ENCODE measurements at regions not wholly inside any gene's neighbourhood (a gene's known extent, or its start where the extent isn't known, plus 50 kb on each side); places are given as distances from the start of the nearest gene placed in this dataset.

GRCh38 chr4:24422644-24423043, 161.7 kb downstream of the DHX15 start (continued):
- TF ChIP-seq, protein P1, sequence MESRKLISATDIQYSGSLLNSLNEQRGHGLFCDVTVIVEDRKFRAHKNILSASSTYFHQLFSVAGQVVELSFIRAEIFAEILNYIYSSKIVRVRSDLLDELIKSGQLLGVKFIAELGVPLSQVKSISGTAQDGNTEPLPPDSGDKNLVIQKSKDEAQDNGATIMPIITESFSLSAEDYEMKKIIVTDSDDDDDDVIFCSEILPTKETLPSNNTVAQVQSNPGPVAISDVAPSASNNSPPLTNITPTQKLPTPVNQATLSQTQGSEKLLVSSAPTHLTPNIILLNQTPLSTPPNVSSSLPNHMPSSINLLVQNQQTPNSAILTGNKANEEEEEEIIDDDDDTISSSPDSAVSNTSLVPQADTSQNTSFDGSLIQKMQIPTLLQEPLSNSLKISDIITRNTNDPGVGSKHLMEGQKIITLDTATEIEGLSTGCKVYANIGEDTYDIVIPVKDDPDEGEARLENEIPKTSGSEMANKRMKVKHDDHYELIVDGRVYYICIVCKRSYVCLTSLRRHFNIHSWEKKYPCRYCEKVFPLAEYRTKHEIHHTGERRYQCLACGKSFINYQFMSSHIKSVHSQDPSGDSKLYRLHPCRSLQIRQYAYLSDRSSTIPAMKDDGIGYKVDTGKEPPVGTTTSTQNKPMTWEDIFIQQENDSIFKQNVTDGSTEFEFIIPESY (IDR thresholded peaks at IDR 0.05) = no peak
- no peak for TF ChIP-seq SP1 (IDR thresholded peaks at IDR 0.05)
- no peak for TF ChIP-seq RXRA (IDR thresholded peaks at IDR 0.05)

GRCh38 chr4:24419181-24420034, 164.9 kb downstream of the DHX15 start:
- 7% methylated on average over 8 of the region's 8 CpGs for WGBS

More at GRCh38 chr4:24419181-24420034, 164.9 kb downstream of the DHX15 start:
- no peaks in the 10 kb centered on the region for H3K9me3 ChIP-seq (ENCODE audit: control insufficient read depth in 4 of 4, low read length in 3 of 4)
- no peak overlapping the region for H3K27ac ChIP-seq (ENCODE audit: low read depth in 1 of 2, low read length in 2 of 2)
- TF ChIP-seq EGR1 (IDR thresholded peaks at IDR 0.05; ENCODE audit: low read depth in 2 of 2) (no peak), FOXA2 (IDR thresholded peaks at IDR 0.05) (no peak), TAF1 (conservative IDR thresholded peaks at IDR 0.05) (no peak), HNF4G (IDR thresholded peaks at IDR 0.05) (no peak), GABPA (IDR thresholded peaks at IDR 0.05 in 1 of 2, conservative IDR thresholded peaks at IDR 0.05 in 1 of 2) (no peak), RXRA (IDR thresholded peaks at IDR 0.05) (peak; percentile 11 to 37), FOXA1 (IDR thresholded peaks at IDR 0.05) (no peak), NR2F2 (IDR thresholded peaks at IDR 0.05) (no peak), SP1 (IDR thresholded peaks at IDR 0.05) (no peak), CTCF (IDR thresholded peaks at IDR 0.05; ENCODE audit: low read depth, low read length, missing input control) (peak; percentile 95), YY1 (IDR thresholded peaks at IDR 0.05) (no peak), JUND (IDR thresholded peaks at IDR 0.05) (no peak), HNF4A (conservative IDR thresholded peaks at IDR 0.05) (no peak), RAD21 (IDR thresholded peaks at IDR 0.05) (peak; percentile 99 to 100), ATF3 (IDR thresholded peaks at IDR 0.05) (peak; percentile 21)
- TF ChIP-seq, protein P1 (IDR thresholded peaks at IDR 0.05) = no peak
- TF ChIP-seq, protein P2, sequence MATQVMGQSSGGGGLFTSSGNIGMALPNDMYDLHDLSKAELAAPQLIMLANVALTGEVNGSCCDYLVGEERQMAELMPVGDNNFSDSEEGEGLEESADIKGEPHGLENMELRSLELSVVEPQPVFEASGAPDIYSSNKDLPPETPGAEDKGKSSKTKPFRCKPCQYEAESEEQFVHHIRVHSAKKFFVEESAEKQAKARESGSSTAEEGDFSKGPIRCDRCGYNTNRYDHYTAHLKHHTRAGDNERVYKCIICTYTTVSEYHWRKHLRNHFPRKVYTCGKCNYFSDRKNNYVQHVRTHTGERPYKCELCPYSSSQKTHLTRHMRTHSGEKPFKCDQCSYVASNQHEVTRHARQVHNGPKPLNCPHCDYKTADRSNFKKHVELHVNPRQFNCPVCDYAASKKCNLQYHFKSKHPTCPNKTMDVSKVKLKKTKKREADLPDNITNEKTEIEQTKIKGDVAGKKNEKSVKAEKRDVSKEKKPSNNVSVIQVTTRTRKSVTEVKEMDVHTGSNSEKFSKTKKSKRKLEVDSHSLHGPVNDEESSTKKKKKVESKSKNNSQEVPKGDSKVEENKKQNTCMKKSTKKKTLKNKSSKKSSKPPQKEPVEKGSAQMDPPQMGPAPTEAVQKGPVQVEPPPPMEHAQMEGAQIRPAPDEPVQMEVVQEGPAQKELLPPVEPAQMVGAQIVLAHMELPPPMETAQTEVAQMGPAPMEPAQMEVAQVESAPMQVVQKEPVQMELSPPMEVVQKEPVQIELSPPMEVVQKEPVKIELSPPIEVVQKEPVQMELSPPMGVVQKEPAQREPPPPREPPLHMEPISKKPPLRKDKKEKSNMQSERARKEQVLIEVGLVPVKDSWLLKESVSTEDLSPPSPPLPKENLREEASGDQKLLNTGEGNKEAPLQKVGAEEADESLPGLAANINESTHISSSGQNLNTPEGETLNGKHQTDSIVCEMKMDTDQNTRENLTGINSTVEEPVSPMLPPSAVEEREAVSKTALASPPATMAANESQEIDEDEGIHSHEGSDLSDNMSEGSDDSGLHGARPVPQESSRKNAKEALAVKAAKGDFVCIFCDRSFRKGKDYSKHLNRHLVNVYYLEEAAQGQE (IDR thresholded peaks at IDR 0.05) = no peak
- TF ChIP-seq, protein P3, sequence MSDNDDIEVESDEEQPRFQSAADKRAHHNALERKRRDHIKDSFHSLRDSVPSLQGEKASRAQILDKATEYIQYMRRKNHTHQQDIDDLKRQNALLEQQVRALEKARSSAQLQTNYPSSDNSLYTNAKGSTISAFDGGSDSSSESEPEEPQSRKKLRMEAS (IDR thresholded peaks at IDR 0.05) = no peak
- peak; percentile 76 for DNase-seq (ENCODE audit: low spot score)
- no peaks in the 10 kb centered on the region for H3K36me3 ChIP-seq (ENCODE audit: control insufficient read depth in 4 of 4, insufficient read depth in 3 of 4, low read depth in 1 of 4, low read length in 3 of 4)
- H3K27me3 ChIP-seq (ENCODE audit: control insufficient read depth in 4 of 4, insufficient read depth in 4 of 4, low read length in 3 of 4) = no peaks in the 10 kb centered on the region
- H3K4me1 ChIP-seq (ENCODE audit: control insufficient read depth in 4 of 4, insufficient read depth in 4 of 4, low read length in 3 of 4) = peaks cover 0 to 5% (median 1%) of the 10 kb centered on the region in 4 donors
- no peak overlapping the region for H3K4me3 ChIP-seq (ENCODE audit: low read depth in 1 of 3, low read length in 3 of 3)
- H3K9ac ChIP-seq (ENCODE audit: low read depth in 1 of 2, low read length in 2 of 2) = peak overlapping the region in 1 of 2 donors; percentile 1
